ENCODE measurements at regions not wholly inside any gene's neighbourhood (a gene's known extent, or its start where the extent isn't known, plus 50 kb on each side); places are given as distances from the start of the nearest gene placed in this dataset.

DNA sequence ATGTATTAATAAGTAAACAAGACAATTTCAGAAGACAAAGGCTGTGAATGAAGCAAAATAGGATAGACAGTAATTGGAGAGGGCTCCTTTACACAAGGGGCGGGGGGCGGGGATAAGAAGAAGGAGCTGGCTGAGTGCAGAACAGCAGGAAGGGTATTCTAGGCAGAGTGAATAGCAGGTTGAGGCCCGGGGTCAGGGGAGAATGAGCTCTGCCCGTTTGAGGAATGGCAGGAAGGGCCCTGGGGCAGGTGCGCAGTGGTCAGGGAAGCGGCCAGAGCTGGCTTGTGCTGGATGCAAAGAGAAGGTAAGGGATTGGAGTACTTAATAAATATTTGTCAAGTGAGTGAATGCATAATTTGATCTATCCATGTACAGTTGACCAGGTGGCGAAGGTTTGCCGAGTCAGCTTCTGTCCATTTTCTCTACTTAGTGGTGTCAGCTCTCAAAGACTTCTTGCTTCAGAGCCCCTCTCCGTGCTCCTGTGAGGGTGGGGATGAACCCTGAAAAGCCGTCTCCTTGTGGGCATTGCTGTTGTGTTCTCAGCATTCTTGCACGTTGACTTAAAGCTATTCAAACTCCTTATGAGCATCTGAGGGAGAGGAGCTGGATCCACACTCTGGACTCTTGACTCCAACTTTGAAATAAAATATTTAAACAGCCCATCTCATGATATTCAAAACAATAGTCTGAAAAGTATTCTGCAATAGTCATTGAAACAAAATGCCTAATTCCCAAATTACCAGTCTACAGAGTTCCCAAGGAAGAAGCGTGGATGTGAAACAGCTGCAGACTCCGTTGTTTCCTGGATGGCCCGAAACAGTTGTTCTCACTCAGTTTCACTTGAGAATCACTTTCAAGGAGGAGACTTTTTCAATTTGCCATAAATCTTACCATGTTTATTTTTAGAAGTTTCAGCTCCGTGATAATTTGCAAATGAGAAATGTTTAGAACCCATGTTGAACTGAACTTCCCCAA is 105.1 kb downstream of the EDN3 start:
- Mint-ChIP-seq H3K27me3 (ENCODE audit: low read depth) (peaks cover 8% of the 10 kb centered on the region), H3K36me3 (ENCODE audit: low read depth) (no peaks in the 10 kb centered on the region), H3K4me1 (ENCODE audit: low read depth) (peaks cover 2% of the 10 kb centered on the region), H3K27ac (no peak overlapping the region), H3K9me3 (no peaks in the 10 kb centered on the region), H3K4me3 (no peak overlapping the region)
- no peak for DNase-seq
- CTCF ChIA-PET = interaction anchor here (0.6 to 2.6 kb wide), 9 partner anchors 90 to 746 kb away, joined by 4 to 14 read pairs (median 4); no protein-coding TSS in a partner anchor
- intact Hi-C loops (cut with micrococcal nuclease) = no loop called here

DNA sequence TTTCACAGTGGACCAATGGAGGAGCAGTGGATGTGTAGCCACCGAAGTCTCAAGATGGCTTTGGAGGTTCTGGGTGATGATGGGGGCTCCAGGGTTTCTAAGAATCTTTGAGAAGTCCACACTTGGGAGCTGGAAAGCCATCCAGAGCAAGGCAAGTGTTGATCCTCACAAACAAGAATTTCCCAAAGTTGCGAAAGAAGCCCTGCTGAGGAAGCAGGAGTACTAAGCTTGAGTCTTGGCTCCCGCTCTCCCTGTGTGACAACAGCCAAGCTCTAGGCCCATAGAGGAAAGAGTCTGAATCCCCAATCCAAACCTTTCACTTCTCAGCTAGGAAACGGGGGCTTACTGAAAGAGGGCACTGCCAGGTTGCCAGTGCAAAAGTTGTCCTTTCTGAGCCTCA is 106.0 kb downstream of the EDN3 start:
- Mint-ChIP-seq H3K27ac (no peak overlapping the region), H3K4me3 (no peak overlapping the region), H3K9me3 (no peaks in the 10 kb centered on the region), H3K27me3 (ENCODE audit: low read depth) (peaks cover 8% of the 10 kb centered on the region), H3K4me1 (ENCODE audit: low read depth) (peaks cover 2% of the 10 kb centered on the region), H3K36me3 (ENCODE audit: low read depth) (no peaks in the 10 kb centered on the region)
- intact Hi-C loops (cut with micrococcal nuclease) = no loop called here
- CTCF ChIA-PET = interaction anchor here (0.6 to 2.6 kb wide), 4 partner anchors 115 to 747 kb away, joined by 4 to 8 read pairs (median 4); no protein-coding TSS in a partner anchor
- no peak for DNase-seq

DNA sequence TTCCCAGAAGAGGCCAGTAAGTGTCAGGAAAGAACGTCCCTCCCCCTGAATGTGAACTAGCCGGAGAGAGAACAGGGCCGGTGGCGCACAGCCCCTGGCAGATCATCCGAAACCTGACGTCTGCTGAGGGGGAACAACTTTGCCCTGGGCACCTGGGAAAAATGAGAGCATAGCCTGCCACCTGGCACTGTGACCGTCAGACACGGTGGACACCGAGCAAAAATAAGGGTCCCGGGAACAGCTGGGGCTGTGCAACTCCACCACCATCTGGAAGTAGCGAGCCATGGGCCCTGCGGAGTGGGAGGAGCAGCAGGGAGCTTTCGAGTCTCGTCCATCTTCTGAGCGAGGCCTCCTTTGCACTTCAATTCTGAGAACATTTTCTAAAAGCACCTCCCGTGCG is 110.8 kb downstream of the EDN3 start:
- Mint-ChIP-seq H3K36me3 (ENCODE audit: low read depth) (no peaks in the 10 kb centered on the region), H3K9me3 (no peaks in the 10 kb centered on the region), H3K27ac (no peak overlapping the region), H3K4me1 (ENCODE audit: low read depth) (no peaks in the 10 kb centered on the region), H3K4me3 (no peak overlapping the region), H3K27me3 (ENCODE audit: low read depth) (no peaks in the 10 kb centered on the region)
- DNase-seq = no peak
- intact Hi-C loops (cut with micrococcal nuclease) = no loop called here
- CTCF ChIA-PET = no interaction called here

DNA sequence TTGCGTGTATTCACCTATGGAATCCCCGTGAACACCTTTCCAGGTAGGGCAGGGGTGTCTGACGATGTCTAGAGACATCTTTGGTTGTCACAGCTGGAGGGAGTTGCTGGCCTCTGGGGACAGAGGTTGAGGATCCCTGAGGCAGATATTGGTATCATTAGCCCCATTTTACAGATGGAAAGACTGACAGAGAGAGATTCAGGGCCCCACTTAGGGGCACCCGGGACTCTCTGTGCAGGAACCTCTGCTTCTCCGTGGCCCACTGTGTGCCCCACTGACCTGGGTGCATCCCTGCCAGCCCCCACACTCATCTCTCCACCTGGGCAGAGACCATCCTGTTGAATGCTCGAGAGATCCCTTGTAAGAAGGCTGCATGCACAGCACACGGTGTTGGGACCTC is 111.2 kb downstream of the EDN3 start:
- H3K36me3 Mint-ChIP-seq (ENCODE audit: low read depth) = no peaks in the 10 kb centered on the region
- no peak overlapping the region for H3K4me3 Mint-ChIP-seq
- H3K27me3 Mint-ChIP-seq (ENCODE audit: low read depth) = no peaks in the 10 kb centered on the region
- H3K27ac Mint-ChIP-seq = no peak overlapping the region
- no peaks in the 10 kb centered on the region for H3K4me1 Mint-ChIP-seq (ENCODE audit: low read depth)
- intact Hi-C loops (cut with micrococcal nuclease) = no loop called here
- CTCF ChIA-PET = no interaction called here
- H3K9me3 Mint-ChIP-seq = no peaks in the 10 kb centered on the region
- DNase-seq = no peak

DNA sequence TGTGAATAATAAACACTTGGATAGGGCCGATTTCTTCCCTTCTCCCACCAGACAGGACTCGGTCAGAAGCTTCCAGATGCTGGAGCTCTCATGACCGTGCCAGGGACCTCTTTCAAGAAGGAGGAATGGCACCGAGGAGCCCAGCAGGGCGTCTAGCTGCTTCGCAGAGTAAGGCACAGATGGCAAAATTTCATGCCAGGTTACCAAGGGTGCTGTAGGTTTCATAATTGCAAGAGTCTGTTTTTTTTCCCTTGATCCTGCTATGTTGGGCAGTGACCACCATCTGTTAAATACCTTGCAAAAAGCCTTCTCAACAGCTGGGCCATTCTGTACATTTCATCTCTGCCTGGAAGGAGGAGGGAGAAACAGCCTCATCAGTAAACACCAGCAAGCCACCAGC is 111.8 kb downstream of the EDN3 start:
- H3K27ac Mint-ChIP-seq = no peak overlapping the region
- CTCF ChIA-PET = no interaction called here
- H3K36me3 Mint-ChIP-seq (ENCODE audit: low read depth) = no peaks in the 10 kb centered on the region
- no peaks in the 10 kb centered on the region for H3K4me1 Mint-ChIP-seq (ENCODE audit: low read depth)
- H3K4me3 Mint-ChIP-seq = no peak overlapping the region
- intact Hi-C loops (cut with micrococcal nuclease) = no loop called here
- H3K27me3 Mint-ChIP-seq (ENCODE audit: low read depth) = no peaks in the 10 kb centered on the region
- no peak for DNase-seq
- no peaks in the 10 kb centered on the region for H3K9me3 Mint-ChIP-seq

DNA sequence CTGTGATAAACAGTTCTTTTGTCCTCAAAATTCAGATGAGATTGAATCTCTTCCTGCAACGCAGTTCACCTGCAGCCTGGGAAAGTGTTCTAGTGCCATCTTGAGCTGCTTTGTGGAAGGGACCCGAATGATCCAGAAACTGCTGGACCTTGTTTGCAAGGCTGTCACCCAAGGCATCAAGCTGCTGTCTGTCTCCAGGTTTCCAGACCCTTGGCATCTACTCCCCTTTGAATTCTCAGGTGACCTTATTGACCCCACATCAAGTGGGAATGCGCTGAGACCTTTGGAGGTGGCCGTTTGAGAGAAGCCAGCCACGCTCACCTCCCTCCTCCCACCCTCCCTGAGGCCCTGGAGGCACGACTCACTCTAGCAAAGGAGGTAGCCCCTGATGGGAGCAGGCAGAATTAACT is 112.5 kb downstream of the EDN3 start:
- intact Hi-C loops (cut with micrococcal nuclease) = no loop called here
- no peaks in the 10 kb centered on the region for H3K9me3 Mint-ChIP-seq
- CTCF ChIA-PET = interaction anchor here (0.5 kb wide), 1 partner anchor 192 kb away, joined by 3 read pairs; no protein-coding TSS in a partner anchor
- no peak for DNase-seq
- no peaks in the 10 kb centered on the region for H3K27me3 Mint-ChIP-seq (ENCODE audit: low read depth)
- H3K27ac Mint-ChIP-seq = no peak overlapping the region
- H3K4me3 Mint-ChIP-seq = no peak overlapping the region
- H3K36me3 Mint-ChIP-seq (ENCODE audit: low read depth) = no peaks in the 10 kb centered on the region
- no peaks in the 10 kb centered on the region for H3K4me1 Mint-ChIP-seq (ENCODE audit: low read depth)

DNA sequence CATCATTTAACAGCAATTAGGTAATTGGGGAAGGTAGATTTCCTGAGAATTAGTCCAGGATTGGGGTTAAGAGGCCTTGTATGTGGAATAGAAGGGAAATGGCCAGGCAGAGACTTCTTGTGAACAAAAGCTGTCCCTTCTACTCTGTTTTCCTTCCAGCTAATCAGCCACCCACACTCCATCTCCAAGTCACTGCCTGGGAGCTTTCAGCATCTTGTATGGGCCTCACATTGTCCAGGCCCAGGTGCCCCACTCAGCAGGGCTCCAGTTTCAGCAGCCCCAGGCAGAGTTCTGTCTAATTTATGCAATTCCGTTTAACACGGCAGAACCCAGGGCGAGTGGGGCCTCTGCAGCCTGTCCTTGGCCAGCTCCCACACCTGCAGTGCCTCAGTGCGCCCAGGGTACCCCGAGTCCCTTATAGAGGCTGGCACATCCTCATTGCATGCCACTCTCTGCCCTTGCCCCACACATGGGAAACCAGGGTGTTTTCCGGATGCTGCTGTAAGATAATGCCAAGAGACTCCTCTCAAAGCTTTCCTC is 113.0 kb downstream of the EDN3 start:
- no peaks in the 10 kb centered on the region for H3K4me1 Mint-ChIP-seq (ENCODE audit: low read depth)
- DNase-seq = no peak
- H3K27me3 Mint-ChIP-seq (ENCODE audit: low read depth) = no peaks in the 10 kb centered on the region
- no peaks in the 10 kb centered on the region for H3K36me3 Mint-ChIP-seq (ENCODE audit: low read depth)
- H3K4me3 Mint-ChIP-seq = no peak overlapping the region
- H3K27ac Mint-ChIP-seq = no peak overlapping the region
- CTCF ChIA-PET = interaction anchor here (0.5 to 0.6 kb wide), 2 partner anchors 192 to 582 kb away, joined by 3 read pairs; no protein-coding TSS in a partner anchor
- intact Hi-C loops (cut with micrococcal nuclease) = no loop called here
- no peaks in the 10 kb centered on the region for H3K9me3 Mint-ChIP-seq

DNA sequence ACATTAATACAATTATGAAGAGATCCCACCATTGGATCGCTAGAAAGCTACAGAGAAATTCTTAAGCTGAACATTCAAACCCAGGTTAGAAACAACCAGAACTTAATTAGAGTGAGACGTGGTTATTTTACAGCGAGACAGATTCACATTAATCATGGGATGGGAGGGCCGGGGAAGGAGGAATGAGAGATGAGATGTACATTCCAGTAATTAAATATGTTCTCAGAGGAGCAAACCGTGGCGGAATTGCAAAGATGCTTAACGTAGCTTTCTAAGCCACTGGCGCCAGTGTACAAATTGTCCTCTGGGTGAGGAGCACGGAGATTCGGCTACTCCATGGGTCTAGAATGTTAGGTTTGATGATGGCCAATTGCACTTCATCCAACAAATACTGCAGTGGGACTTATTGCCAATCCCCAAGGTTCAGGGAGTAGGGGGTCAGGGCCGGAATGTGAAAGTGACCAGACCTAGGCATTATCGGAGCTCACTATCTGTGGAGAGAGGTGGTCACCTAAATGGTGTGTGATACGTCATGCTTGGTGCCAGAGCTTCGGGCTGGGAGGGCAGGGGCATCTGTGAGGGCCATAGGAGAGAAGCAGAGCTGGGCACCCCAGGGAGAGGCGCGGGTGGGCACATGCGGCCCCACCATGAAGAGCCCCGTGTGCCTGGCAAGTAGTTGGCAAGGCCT is 114.7 kb downstream of the EDN3 start:
- H3K27ac Mint-ChIP-seq = no peak overlapping the region
- no peak for DNase-seq
- CTCF ChIA-PET = no interaction called here
- H3K9me3 Mint-ChIP-seq = no peaks in the 10 kb centered on the region
- H3K27me3 Mint-ChIP-seq (ENCODE audit: low read depth) = no peaks in the 10 kb centered on the region
- H3K36me3 Mint-ChIP-seq (ENCODE audit: low read depth) = no peaks in the 10 kb centered on the region
- no peak overlapping the region for H3K4me3 Mint-ChIP-seq
- intact Hi-C loops (cut with micrococcal nuclease) = no loop called here
- no peaks in the 10 kb centered on the region for H3K4me1 Mint-ChIP-seq (ENCODE audit: low read depth)

DNA sequence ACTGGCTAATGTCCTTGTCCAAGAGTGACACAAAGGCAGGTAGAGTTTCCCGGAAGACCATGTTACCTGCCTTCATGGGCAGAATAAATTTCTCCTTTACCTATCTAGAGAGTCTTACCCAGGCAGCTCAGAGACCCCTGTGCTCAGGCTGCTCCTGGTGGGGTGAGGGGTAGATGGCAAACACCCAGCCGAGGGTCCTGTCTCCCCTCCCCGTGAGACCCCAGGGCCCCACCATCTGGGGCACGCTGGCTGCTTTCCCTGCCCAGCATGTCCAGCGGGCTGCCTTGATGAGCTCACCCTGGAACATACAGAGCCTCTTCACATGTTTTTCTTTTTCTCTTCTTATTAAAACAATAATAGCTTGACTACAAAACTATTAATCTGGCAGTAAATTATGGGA is 116.5 kb downstream of the EDN3 start:
- intact Hi-C loops (cut with micrococcal nuclease) = no loop called here
- Mint-ChIP-seq H3K27ac (no peak overlapping the region), H3K9me3 (no peaks in the 10 kb centered on the region), H3K36me3 (ENCODE audit: low read depth) (no peaks in the 10 kb centered on the region), H3K27me3 (ENCODE audit: low read depth) (no peaks in the 10 kb centered on the region), H3K4me1 (ENCODE audit: low read depth) (no peaks in the 10 kb centered on the region), H3K4me3 (no peak overlapping the region)
- CTCF ChIA-PET = no interaction called here
- no peak for DNase-seq

DNA sequence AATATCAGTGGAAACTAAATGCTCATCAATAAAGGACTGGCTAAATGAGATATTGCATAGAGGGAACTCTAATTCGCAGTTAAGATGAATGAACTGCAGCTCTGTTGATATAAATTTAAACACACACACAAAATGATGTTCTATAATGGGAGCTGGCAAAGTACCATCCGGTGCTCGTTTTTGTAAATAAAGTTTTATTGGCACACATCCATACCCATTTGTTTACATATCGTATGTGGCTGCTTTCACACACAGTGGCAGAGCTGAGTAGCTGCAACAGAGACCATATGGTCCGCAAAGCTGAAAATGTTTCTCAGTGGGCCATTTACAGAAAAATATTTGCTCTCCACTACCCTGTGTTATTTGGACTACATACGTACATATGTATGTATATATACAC is 120.7 kb downstream of the EDN3 start:
- intact Hi-C loops (cut with micrococcal nuclease) = no loop called here
- DNase-seq = no peak
- H3K9me3 Mint-ChIP-seq = no peaks in the 10 kb centered on the region
- CTCF ChIA-PET = interaction anchor here (0.6 to 1.9 kb wide), 5 partner anchors 11 to 1172 kb away, joined by 3 to 9 read pairs (median 4); no protein-coding TSS in a partner anchor
- H3K36me3 Mint-ChIP-seq (ENCODE audit: low read depth) = no peaks in the 10 kb centered on the region
- no peak overlapping the region for H3K4me3 Mint-ChIP-seq
- H3K27ac Mint-ChIP-seq = no peak overlapping the region
- H3K27me3 Mint-ChIP-seq (ENCODE audit: low read depth) = no peaks in the 10 kb centered on the region
- H3K4me1 Mint-ChIP-seq (ENCODE audit: low read depth) = no peaks in the 10 kb centered on the region

DNA sequence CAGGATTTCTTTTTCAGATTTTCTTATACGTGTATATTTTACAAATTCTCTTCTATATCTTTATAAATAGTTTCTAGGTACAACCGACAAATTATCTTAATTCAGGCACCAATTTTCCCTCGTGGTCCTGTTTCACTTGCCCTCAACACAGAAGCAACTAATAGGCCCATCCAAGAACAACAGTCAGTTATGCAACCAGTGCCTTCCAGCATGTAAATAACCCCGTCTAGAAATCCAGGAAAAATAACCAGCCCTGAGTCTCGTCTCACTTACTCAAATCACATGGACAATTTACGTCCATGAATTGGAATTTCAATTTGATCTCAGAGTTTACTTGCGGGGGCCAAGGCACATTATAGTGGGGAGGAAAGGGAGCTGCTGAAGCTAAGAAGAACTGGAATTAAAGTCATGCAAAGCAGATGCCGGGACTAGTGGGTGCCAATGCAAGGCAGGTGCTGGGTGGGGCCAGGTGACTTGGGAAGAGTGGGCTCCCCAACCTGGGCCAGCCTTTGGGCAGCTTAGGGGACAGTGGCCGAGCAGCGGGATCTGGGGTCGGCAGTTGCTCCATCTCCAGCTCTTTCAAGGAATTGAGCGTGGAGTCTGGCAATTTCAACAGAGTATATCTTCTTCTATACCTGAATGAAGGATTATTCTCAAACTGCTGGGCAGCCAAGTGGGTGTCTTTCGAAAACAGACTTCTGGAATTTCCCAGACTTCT is 121.7 kb downstream of the EDN3 start:
- H3K27ac Mint-ChIP-seq = no peak overlapping the region
- H3K4me3 Mint-ChIP-seq = no peak overlapping the region
- H3K9me3 Mint-ChIP-seq = no peaks in the 10 kb centered on the region
- CTCF ChIA-PET = no interaction called here
- no peaks in the 10 kb centered on the region for H3K36me3 Mint-ChIP-seq (ENCODE audit: low read depth)
- no peaks in the 10 kb centered on the region for H3K4me1 Mint-ChIP-seq (ENCODE audit: low read depth)
- H3K27me3 Mint-ChIP-seq (ENCODE audit: low read depth) = no peaks in the 10 kb centered on the region
- intact Hi-C loops (cut with micrococcal nuclease) = no loop called here
- DNase-seq = no peak

DNA sequence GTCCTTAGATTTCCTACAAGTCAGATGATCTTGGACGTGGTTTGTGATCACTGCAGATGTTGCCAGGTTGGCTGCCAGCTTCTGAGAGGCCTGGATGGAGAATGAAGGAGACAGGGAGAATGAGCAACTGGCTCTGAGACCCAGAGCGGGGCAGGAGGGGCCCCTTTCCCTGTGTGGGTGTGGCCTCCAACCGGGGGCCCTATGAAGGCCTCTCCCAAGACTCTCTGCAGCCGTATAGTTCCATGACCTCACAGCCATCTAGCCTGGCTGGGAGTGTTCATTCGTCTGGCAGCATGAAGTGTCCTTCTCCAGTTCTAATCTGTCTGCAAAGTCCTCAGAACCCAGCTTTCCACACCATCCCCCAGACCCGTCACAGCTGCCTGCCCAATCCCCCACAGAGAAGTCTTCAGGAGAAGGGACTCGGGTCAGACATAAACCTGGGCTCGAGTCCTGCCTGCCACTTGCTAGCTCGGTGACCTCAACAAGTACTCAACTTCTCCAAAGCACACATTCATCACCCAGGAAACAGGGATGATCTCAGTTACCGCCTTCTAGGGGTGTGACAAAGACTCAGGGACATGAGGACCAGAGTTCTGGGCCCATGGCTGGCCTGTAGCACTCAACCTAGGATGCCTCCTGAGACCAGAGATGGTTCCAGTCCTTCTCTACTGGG is 122.6 kb downstream of the EDN3 start:
- Mint-ChIP-seq H3K9me3 (peaks cover under 1% of the 10 kb centered on the region), H3K4me3 (no peak overlapping the region), H3K4me1 (ENCODE audit: low read depth) (no peaks in the 10 kb centered on the region), H3K36me3 (ENCODE audit: low read depth) (no peaks in the 10 kb centered on the region), H3K27ac (no peak overlapping the region), H3K27me3 (ENCODE audit: low read depth) (no peaks in the 10 kb centered on the region)
- no peak for DNase-seq
- intact Hi-C loops (cut with micrococcal nuclease) = no loop called here
- CTCF ChIA-PET = no interaction called here
